ENCODE measurements at regions not wholly inside any gene's neighbourhood (a gene's known extent, or its start where the extent isn't known, plus 50 kb on each side); places are given as distances from the start of the nearest gene placed in this dataset.

- TF ChIP-seq CTCF (IDR thresholded peaks at IDR 0.05) (no peak), POLR2A (IDR thresholded peaks at IDR 0.05) (no peak)
- WGBS, 2 donors, result 86 to 88% methylated on average over 10 to 27 of the region's 27 CpGs
- peak in 1 of 2 donors; percentile 59 for DNase-seq (ENCODE audit: low spot score in 2 of 2)
Observed at GRCh38 chrX:121853762-121854613, 806.6 kb downstream of the GLUD2 start.

GRCh38 chrX:121854614-121854911 lies 807.2 kb downstream of the GLUD2 start:
- no peak overlapping the region for H3K4me3 ChIP-seq (ENCODE audit: low read depth, poor library complexity, severe bottlenecking)
- no peak for DNase-seq (ENCODE audit: low spot score in 2 of 2)
- TF ChIP-seq CTCF (IDR thresholded peaks at IDR 0.05) (no peak), POLR2A (IDR thresholded peaks at IDR 0.05) (no peak)
- WGBS, 2 donors, result 81% methylated on average over 5 of the region's 5 CpGs; no CpG with 5 or more reads in 1 of the 2 donors
- intact Hi-C loops (cut with DNase I; ENCODE audit: low total_unique reads), result no loop called here

More at GRCh38 chrX:121853762-121854613, 806.6 kb downstream of the GLUD2 start:
- H3K4me3 ChIP-seq (ENCODE audit: low read depth, poor library complexity, severe bottlenecking), result no peak overlapping the region
- intact Hi-C loops (cut with DNase I; ENCODE audit: low total_unique reads), result no loop called here

- intact Hi-C loops (cut with DNase I; ENCODE audit: low total_unique reads), result no loop called here
- DNase-seq (ENCODE audit: low spot score in 2 of 2), result no peak
- WGBS, 2 donors, result 82 to 90% methylated on average over 8 of the region's 8 CpGs
- no peak overlapping the region for H3K4me3 ChIP-seq (ENCODE audit: low read depth, poor library complexity, severe bottlenecking)
- TF ChIP-seq CTCF (IDR thresholded peaks at IDR 0.05) (no peak), POLR2A (IDR thresholded peaks at IDR 0.05) (no peak)
Observed at GRCh38 chrX:121858867-121859647, 811.6 kb downstream of the GLUD2 start.

DNA sequence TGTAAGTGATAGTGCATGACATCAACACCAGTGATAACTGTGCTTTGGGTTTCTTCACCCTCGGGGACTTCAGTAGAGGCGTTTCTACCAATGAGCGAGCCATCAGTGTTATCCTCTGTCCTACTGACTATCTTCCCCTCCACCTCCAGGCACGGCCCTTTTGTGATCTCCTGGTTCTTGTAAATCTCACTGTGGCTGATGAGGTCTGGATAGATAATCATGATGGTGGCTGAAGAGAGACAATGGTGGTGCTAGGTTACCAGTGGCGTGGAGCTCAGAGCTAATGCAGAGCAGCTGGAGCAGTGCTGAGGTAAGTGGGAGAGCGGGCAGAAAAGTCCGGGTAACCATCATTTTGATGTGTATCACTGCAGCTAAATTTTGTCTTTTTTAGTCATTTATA lies 816.6 kb downstream of the GLUD2 start:
- H3K4me3 ChIP-seq (ENCODE audit: low read depth, poor library complexity, severe bottlenecking), result no peak overlapping the region
- DNase-seq (ENCODE audit: low spot score in 2 of 2), result peak in 1 of 2 donors; percentile 68
- intact Hi-C loops (cut with DNase I; ENCODE audit: low total_unique reads), result no loop called here
- TF ChIP-seq POLR2A (IDR thresholded peaks at IDR 0.05) (no peak), CTCF (IDR thresholded peaks at IDR 0.05) (no peak)
- WGBS, 2 donors, result 80 to 89% methylated on average over 7 of the region's 7 CpGs

- intact Hi-C loops (cut with DNase I; ENCODE audit: low total_unique reads), result no loop called here
- DNase-seq (ENCODE audit: low spot score in 2 of 2), result no peak
- no peak overlapping the region for H3K4me3 ChIP-seq (ENCODE audit: low read depth, poor library complexity, severe bottlenecking)
- WGBS, 2 donors, result 45 to 61% methylated on average over 2 of the region's 2 CpGs
- TF ChIP-seq CTCF (IDR thresholded peaks at IDR 0.05), result no peak
- no peak for TF ChIP-seq POLR2A (IDR thresholded peaks at IDR 0.05)
Observed at GRCh38 chrX:121864561-121864960, 817.2 kb downstream of the GLUD2 start.
